Nephron (organoid): ENCODE measurements at regions not wholly inside any gene's neighbourhood (a gene's known extent, or its start where the extent isn't known, plus 50 kb on each side); places are given as distances from the start of the nearest gene placed in this dataset.

Experiments
- H3K27ac Mint-ChIP-seq, 3 experiments: 2 replicates each; pipeline ENCODE4 v1.8.0; 2020; ENCODE audit warnings: mixed read lengths in 3 of 3, mild to moderate bottlenecking in 2 of 3, moderate library complexity in 1 of 3
- H3K27me3 Mint-ChIP-seq: 2 replicates; pipeline ENCODE4 v1.8.0; 2021; ENCODE audit warnings: low read depth, mild to moderate bottlenecking, moderate library complexity, mixed read lengths
- H3K36me3 Mint-ChIP-seq: 2 replicates; pipeline ENCODE4 v1.8.0; 2020; ENCODE audit warnings: low read depth, mixed read lengths
- H3K4me1 Mint-ChIP-seq: 2 replicates; pipeline ENCODE4 v1.8.0; 2020; ENCODE audit warnings: mixed read lengths
- H3K4me3 Mint-ChIP-seq, 3 experiments: 2 replicates each; pipeline ENCODE4 v1.8.0; 2020; ENCODE audit warnings: mild to moderate bottlenecking in 3 of 3, mixed read lengths in 3 of 3, moderate library complexity in 2 of 3
- H3K9me3 Mint-ChIP-seq: 2 replicates; pipeline ENCODE4 v1.8.0; 2020; ENCODE audit warnings: mixed read lengths
- TF ChIP-seq, protein P1 (sequence below), 3 experiments: fragments of 200-600 bp; sonication (generic); IDR thresholded peaks; one replicate each; pipeline ENCODE4 v1.5.0; 2021; ENCODE audit warnings: antibody characterized with exemption in 3 of 3; ENCODE audit not compliant: unreplicated experiment in 3 of 3

DNA sequence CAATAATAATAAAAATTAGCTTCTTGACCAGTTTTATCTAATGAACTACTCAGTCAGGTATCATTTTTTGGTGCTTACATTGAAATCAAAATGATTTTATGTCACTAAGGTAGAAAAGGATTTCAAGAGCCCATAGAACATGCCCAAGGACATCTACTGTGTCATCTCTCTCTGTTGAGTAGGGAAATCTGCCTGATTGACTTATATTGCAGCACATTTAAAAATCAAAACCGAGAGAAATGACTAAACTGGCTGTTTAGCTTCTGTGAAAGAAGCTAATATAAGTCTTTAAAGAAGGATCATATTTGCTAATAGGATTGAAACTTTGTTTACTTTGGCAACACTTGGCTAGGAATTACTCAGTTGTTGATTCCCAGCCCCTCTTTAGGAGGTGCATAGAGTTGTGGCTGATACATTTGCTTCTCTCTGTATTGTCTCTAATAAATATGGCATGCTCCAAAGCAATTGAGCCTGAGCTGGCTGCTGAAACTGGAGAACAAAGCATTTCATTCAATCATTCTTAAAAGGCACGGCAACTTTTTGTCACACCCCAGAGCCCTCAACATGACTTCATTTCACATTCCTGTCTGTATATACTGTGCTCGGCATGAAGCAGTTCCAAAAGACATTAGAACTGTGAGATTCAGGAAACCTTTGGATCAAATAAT is 1096.9 kb upstream of the POT1 start:
- TF ChIP-seq, protein P1, sequence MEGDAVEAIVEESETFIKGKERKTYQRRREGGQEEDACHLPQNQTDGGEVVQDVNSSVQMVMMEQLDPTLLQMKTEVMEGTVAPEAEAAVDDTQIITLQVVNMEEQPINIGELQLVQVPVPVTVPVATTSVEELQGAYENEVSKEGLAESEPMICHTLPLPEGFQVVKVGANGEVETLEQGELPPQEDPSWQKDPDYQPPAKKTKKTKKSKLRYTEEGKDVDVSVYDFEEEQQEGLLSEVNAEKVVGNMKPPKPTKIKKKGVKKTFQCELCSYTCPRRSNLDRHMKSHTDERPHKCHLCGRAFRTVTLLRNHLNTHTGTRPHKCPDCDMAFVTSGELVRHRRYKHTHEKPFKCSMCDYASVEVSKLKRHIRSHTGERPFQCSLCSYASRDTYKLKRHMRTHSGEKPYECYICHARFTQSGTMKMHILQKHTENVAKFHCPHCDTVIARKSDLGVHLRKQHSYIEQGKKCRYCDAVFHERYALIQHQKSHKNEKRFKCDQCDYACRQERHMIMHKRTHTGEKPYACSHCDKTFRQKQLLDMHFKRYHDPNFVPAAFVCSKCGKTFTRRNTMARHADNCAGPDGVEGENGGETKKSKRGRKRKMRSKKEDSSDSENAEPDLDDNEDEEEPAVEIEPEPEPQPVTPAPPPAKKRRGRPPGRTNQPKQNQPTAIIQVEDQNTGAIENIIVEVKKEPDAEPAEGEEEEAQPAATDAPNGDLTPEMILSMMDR (IDR thresholded peaks at IDR 0.05; ENCODE audit: unreplicated experiment in 3 of 3): no peak
- no peaks in the 10 kb centered on the region for H3K9me3 Mint-ChIP-seq
- no peak overlapping the region for H3K4me3 Mint-ChIP-seq
- peak overlapping the region in 2 of 3 experiments; percentile 34 to 42 for H3K27ac Mint-ChIP-seq
- peaks cover 7% of the 10 kb centered on the region for H3K4me1 Mint-ChIP-seq
- no peaks in the 10 kb centered on the region for H3K36me3 Mint-ChIP-seq
- H3K27me3 Mint-ChIP-seq: no peaks in the 10 kb centered on the region

DNA sequence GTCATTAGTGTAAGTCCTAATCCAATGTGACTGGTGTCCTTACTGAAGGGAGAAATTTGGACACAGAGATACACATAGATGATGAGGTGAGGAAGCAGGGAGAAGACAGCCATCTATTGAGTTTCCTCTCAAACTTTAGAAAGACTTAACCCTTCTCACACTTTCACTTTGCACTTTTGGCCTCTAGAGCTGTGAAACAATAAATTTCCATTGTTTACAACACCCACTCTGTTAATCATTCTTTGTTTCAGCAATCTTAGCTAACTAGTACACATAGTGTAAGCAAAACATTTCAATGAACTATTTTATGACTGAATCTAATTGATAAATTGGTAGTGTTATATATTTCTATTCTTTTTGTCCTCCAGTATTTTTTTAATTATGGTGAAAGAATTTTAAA is 1092.8 kb upstream of the POT1 start:
- no peaks in the 10 kb centered on the region for H3K9me3 Mint-ChIP-seq
- TF ChIP-seq, protein P1 (IDR thresholded peaks at IDR 0.05; ENCODE audit: unreplicated experiment in 3 of 3): no peak
- H3K4me1 Mint-ChIP-seq: peaks cover 7% of the 10 kb centered on the region
- no peaks in the 10 kb centered on the region for H3K27me3 Mint-ChIP-seq
- no peak overlapping the region for H3K4me3 Mint-ChIP-seq
- H3K27ac Mint-ChIP-seq: no peak overlapping the region
- no peaks in the 10 kb centered on the region for H3K36me3 Mint-ChIP-seq

DNA sequence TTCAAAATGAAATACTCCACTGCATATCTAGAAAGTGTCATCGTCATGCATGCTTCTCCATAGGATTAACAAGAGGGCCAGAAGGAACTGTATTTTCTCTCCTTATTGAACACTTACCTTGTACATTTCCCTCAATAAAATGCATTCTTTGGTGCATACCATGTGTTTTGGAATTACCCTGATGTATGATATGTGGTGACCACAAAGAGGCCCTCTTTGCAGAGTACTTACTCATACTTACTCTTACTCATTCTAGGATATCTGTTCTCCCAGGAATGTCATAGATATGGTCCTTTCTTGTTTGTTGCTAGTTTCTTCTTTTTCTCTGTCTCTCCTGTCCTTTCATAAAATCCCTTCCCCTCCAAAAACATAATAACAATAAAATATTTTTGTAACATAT is 1087.1 kb upstream of the POT1 start:
- no peaks in the 10 kb centered on the region for H3K4me1 Mint-ChIP-seq
- H3K9me3 Mint-ChIP-seq: no peaks in the 10 kb centered on the region
- no peaks in the 10 kb centered on the region for H3K27me3 Mint-ChIP-seq
- no peak overlapping the region for H3K27ac Mint-ChIP-seq
- no peak overlapping the region for H3K4me3 Mint-ChIP-seq
- TF ChIP-seq, protein P1 (IDR thresholded peaks at IDR 0.05; ENCODE audit: unreplicated experiment in 3 of 3): no peak
- no peaks in the 10 kb centered on the region for H3K36me3 Mint-ChIP-seq

DNA sequence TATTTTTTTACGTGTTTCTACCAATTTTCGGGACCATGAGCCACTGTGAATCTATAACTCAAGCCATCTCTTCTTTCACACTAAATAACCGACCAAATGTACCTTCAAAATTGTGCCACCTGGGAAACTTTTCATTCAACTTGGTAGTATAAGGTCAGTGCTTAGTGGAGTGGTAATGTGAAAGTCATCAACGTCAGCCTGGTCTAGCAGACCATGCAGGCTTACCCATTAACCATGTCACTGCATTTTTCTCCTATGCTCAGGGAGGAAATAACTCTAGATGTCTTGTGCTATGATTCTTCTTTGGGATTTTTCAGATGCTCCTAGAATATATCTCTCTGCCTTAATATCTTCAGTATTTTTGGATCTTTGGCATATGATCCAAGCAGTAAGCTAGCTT is 1075.4 kb upstream of the POT1 start:
- no peaks in the 10 kb centered on the region for H3K36me3 Mint-ChIP-seq

DNA sequence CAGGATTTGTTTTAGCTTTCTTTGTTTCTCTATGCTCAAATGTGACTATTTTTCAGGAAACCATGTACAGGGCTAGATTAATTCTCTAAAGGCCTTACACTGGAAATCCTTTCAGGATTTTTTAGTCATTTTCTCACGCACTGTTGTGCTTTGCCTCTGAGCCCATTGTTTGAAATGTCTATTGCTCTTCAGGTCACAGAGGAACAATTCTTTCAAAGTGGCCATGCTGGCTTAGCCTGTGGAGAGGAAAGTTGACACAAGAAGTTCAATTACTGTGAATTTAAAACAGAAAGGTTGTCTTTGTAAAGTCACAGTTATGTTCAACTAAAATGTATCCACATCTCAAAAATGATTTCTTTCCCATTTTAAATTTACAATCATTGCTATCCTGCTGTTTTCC is 1071.7 kb upstream of the POT1 start:
- H3K36me3 Mint-ChIP-seq: no peaks in the 10 kb centered on the region
- H3K27ac Mint-ChIP-seq: no peak overlapping the region
- no peak overlapping the region for H3K4me3 Mint-ChIP-seq
- no peaks in the 10 kb centered on the region for H3K4me1 Mint-ChIP-seq
- H3K27me3 Mint-ChIP-seq: no peaks in the 10 kb centered on the region
- TF ChIP-seq, protein P1 (IDR thresholded peaks at IDR 0.05; ENCODE audit: unreplicated experiment in 3 of 3): no peak
- H3K9me3 Mint-ChIP-seq: peaks cover under 1% of the 10 kb centered on the region

More for the DNA sequence above, 1075.4 kb upstream of the POT1 start:
- Mint-ChIP-seq H3K4me1 (no peaks in the 10 kb centered on the region), H3K4me3 (no peak overlapping the region), H3K27me3 (no peaks in the 10 kb centered on the region), H3K9me3 (no peaks in the 10 kb centered on the region), H3K27ac (no peak overlapping the region)
- TF ChIP-seq, protein P1 (IDR thresholded peaks at IDR 0.05; ENCODE audit: unreplicated experiment in 3 of 3): no peak

DNA sequence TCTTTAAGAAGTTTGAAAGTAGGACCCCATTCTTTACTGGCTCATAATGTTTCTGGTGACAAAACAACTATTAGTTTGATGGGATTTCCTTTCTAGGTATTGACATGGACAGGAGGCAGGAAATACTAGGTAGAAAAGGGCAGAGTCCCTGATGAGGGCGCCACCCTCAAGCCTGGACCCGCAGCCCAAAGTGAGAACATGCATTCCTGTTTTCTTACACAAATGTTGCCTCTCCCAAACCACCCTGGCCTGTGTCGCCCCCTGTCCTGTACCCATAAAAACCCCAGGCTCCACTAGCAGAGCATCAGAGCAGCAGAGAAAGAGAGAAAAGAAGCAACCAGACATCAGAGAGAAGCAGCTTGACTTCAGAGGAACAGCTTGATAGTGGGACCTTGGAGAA is 1055.2 kb upstream of the POT1 start:
- H3K9me3 Mint-ChIP-seq: peaks cover 4% of the 10 kb centered on the region
- H3K27me3 Mint-ChIP-seq: no peaks in the 10 kb centered on the region
- no peak overlapping the region for H3K27ac Mint-ChIP-seq
- H3K4me3 Mint-ChIP-seq: no peak overlapping the region
- no peaks in the 10 kb centered on the region for H3K4me1 Mint-ChIP-seq
- no peaks in the 10 kb centered on the region for H3K36me3 Mint-ChIP-seq
- TF ChIP-seq, protein P1 (IDR thresholded peaks at IDR 0.05; ENCODE audit: unreplicated experiment in 3 of 3): no peak
